ENCODE measurements at regions not wholly inside any gene's neighbourhood (a gene's known extent, or its start where the extent isn't known, plus 50 kb on each side); places are given as distances from the start of the nearest gene placed in this dataset.

DNA sequence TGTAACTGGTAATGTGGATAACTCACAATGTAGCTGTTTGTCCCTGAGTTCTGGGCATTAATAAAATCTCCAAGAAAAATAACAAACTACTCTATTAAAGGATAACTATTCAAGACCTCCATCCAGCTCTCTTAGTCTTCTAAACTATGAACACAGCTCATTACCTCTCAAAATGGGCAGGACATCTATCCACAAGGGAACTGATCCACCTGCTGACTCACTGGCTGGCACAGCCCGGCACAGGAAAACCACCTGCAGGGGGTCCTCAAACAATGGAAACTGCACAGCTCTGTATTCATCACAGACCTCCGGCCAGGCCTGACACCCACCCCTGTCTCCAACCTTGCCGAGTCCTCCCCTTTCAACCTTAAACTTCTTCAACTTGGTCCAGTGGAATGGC, 255.4 kb downstream of the TJP1 start:
- intact Hi-C loops (cut with DNase I; ENCODE audit: low total_unique reads) = no loop called here
- no peaks in the 10 kb centered on the region for H3K36me3 ChIP-seq
- H3K27me3 ChIP-seq = peaks cover 0 to 21% of the 10 kb centered on the region in 2 donors
- no peak for TF ChIP-seq POLR2A (IDR thresholded peaks at IDR 0.05)
- TF ChIP-seq, protein P1, sequence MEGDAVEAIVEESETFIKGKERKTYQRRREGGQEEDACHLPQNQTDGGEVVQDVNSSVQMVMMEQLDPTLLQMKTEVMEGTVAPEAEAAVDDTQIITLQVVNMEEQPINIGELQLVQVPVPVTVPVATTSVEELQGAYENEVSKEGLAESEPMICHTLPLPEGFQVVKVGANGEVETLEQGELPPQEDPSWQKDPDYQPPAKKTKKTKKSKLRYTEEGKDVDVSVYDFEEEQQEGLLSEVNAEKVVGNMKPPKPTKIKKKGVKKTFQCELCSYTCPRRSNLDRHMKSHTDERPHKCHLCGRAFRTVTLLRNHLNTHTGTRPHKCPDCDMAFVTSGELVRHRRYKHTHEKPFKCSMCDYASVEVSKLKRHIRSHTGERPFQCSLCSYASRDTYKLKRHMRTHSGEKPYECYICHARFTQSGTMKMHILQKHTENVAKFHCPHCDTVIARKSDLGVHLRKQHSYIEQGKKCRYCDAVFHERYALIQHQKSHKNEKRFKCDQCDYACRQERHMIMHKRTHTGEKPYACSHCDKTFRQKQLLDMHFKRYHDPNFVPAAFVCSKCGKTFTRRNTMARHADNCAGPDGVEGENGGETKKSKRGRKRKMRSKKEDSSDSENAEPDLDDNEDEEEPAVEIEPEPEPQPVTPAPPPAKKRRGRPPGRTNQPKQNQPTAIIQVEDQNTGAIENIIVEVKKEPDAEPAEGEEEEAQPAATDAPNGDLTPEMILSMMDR (IDR thresholded peaks at IDR 0.05) = no peak
- no peak for DNase-seq
- H3K27ac ChIP-seq = no peak overlapping the region
- H3K4me3 ChIP-seq = no peak overlapping the region
- no peaks in the 10 kb centered on the region for H3K9me3 ChIP-seq
- H3K4me1 ChIP-seq = peaks cover 0 to 11% of the 10 kb centered on the region in 2 donors

DNA sequence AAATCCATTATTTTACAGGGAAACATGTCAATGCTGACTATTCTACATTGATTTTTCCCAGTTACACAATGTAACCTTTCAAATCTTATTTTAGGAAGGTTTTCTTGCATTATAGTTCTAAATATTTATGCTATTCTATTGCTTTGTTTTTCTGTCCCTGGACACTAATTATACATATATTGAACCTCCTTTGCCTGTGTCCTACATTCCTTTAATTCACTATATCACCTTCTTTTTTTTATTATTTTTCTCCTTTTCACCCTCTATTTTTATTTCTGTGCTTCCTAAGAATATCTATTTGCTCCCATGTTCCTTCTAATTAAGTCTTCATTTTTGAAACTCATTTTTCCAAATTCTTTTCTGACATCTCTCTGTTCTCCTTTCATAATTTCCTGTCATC, 259.2 kb downstream of the TJP1 start:
- Histone ChIP-seq H3K4me3 (no peak overlapping the region), H3K27ac (no peak overlapping the region), H3K36me3 (no peaks in the 10 kb centered on the region), H3K9me3 (no peaks in the 10 kb centered on the region), H3K27me3 (peaks cover 0 to 6% of the 10 kb centered on the region in 2 donors), H3K4me1 (no peaks in the 10 kb centered on the region)
- intact Hi-C loops (cut with DNase I; ENCODE audit: low total_unique reads) = no loop called here
- TF ChIP-seq POLR2A (IDR thresholded peaks at IDR 0.05) = no peak
- TF ChIP-seq, protein P1 (IDR thresholded peaks at IDR 0.05) = no peak
- DNase-seq = no peak

DNA sequence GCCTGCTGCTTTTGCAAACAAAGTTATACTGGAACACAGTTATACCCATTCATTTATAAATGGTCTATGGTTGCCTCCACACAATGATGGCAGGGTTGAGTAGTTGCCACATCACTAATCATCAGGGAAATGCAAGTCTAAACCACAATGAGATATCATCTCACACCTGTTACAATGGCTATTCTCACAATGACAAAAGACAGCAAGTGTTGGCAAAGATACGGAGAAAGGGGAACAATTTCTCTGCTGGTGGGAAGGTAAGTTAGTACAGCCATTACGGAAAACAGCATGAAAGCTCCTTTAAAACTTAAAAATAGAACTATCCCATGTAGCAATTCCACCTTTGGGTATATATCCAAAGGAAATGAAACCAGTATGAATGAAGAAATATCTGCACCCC, 261.4 kb downstream of the TJP1 start:
- no peak overlapping the region for H3K4me3 ChIP-seq
- no peak overlapping the region for H3K27ac ChIP-seq

DNA sequence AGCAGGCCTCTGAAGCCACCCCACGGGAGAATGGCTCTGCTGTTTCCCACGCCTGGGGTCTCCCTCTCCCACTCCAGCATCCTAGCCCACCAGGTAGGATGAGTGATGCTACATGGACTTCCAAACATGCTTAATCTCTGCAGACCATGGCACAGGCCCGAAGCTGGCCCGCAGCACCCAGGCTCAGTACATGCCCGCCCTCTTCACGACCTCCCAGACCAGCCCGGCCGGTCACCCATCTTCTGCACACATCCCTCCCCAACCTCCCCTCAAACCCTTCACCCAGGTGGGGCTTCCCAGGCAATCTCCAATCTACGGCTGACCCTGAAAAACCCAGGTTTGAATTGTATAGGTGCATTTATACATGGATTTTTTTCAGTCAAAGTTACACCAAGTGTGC, 264.0 kb downstream of the TJP1 start:
- H3K36me3 ChIP-seq = no peaks in the 10 kb centered on the region
- H3K4me3 ChIP-seq = no peak overlapping the region
- no peaks in the 10 kb centered on the region for H3K27me3 ChIP-seq
- no peak overlapping the region for H3K27ac ChIP-seq
- TF ChIP-seq POLR2A (IDR thresholded peaks at IDR 0.05) = no peak
- TF ChIP-seq, protein P1 (IDR thresholded peaks at IDR 0.05) = no peak
- H3K9me3 ChIP-seq = no peaks in the 10 kb centered on the region
- no peak for DNase-seq
- H3K4me1 ChIP-seq = no peaks in the 10 kb centered on the region
- intact Hi-C loops (cut with DNase I; ENCODE audit: low total_unique reads) = no loop called here

More for the DNA sequence above, 261.4 kb downstream of the TJP1 start:
- Histone ChIP-seq H3K4me1 (no peaks in the 10 kb centered on the region), H3K36me3 (no peaks in the 10 kb centered on the region), H3K27me3 (no peaks in the 10 kb centered on the region), H3K9me3 (no peaks in the 10 kb centered on the region)
- DNase-seq = no peak
- TF ChIP-seq, protein P1 (IDR thresholded peaks at IDR 0.05) = no peak
- no peak for TF ChIP-seq POLR2A (IDR thresholded peaks at IDR 0.05)
- intact Hi-C loops (cut with DNase I; ENCODE audit: low total_unique reads) = no loop called here

DNA sequence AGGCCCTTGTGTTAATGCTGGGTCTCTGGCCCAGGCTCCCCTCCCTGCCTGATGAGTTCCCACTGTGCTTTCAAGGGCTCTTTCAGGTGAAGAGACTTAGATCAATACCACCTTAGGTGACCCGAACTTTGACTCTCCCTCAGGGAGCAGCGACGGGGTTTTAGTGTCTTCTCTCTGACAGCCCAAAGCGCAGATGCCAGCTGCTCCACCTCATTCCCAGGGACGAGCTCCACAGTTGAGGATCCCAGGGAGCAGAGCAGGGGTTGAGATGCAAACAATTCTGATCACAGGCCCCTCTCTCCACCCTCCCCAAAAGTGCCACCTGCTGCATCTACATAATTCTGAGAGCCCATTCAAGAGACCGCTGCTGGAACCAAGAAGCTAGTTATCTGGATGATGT, 265.1 kb downstream of the TJP1 start:
- intact Hi-C loops (cut with DNase I; ENCODE audit: low total_unique reads) = no loop called here
- no peak for DNase-seq

More for the DNA sequence above, 265.1 kb downstream of the TJP1 start:
- no peaks in the 10 kb centered on the region for H3K27me3 ChIP-seq
- H3K27ac ChIP-seq = no peak overlapping the region
- no peaks in the 10 kb centered on the region for H3K9me3 ChIP-seq
- no peak for TF ChIP-seq POLR2A (IDR thresholded peaks at IDR 0.05)
- TF ChIP-seq, protein P1 (IDR thresholded peaks at IDR 0.05) = no peak
- no peaks in the 10 kb centered on the region for H3K36me3 ChIP-seq
- no peak overlapping the region for H3K4me3 ChIP-seq
- H3K4me1 ChIP-seq = no peaks in the 10 kb centered on the region
